ENCODE measurements at regions not wholly inside any gene's neighbourhood (a gene's known extent, or its start where the extent isn't known, plus 50 kb on each side); places are given as distances from the start of the nearest gene placed in this dataset.

- intact Hi-C loops (cut with micrococcal nuclease): no loop called here
Measured at GRCh38 chr18:57885931-57886330, 82.8 kb upstream of the ATP8B1 start.

- intact Hi-C loops (cut with micrococcal nuclease): loop anchor here (1.0 to 5.0 kb wide), 5 partner anchors 161 to 610 kb away; no protein-coding TSS in a partner anchor
Measured at GRCh38 chr18:57882465-57882864, 79.3 kb upstream of the ATP8B1 start.

- intact Hi-C loops (cut with micrococcal nuclease): loop anchor here (1.0 to 5.0 kb wide), 5 partner anchors 161 to 610 kb away; no protein-coding TSS in a partner anchor
Measured at GRCh38 chr18:57881818-57882413, 78.8 kb upstream of the ATP8B1 start.

- intact Hi-C loops (cut with micrococcal nuclease): loop anchor here (5.0 kb wide), 1 partner anchor 612 kb away; no protein-coding TSS in a partner anchor
Measured at GRCh38 chr18:57879924-57880323, 76.8 kb upstream of the ATP8B1 start.

- intact Hi-C loops (cut with micrococcal nuclease): no loop called here
Measured at GRCh38 chr18:57869221-57869620, 66.1 kb upstream of the ATP8B1 start.

GRCh38 chr18:57866355-57866754 lies 63.2 kb upstream of the ATP8B1 start:
- intact Hi-C loops (cut with micrococcal nuclease): no loop called here

- intact Hi-C loops (cut with micrococcal nuclease): no loop called here
Measured at GRCh38 chr18:57864615-57865121, 61.6 kb upstream of the ATP8B1 start.

GRCh38 chr18:57863706-57864105 lies 60.6 kb upstream of the ATP8B1 start:
- intact Hi-C loops (cut with micrococcal nuclease): no loop called here

GRCh38 chr18:57859314-57859713 lies 56.2 kb upstream of the ATP8B1 start:
- intact Hi-C loops (cut with micrococcal nuclease): loop anchor here (1.0 kb wide), 2 partner anchors 26 to 238 kb away; partner anchors contain the start of gene NARS1

- intact Hi-C loops (cut with micrococcal nuclease): no loop called here
Measured at GRCh38 chr18:57856557-57857280, 53.6 kb upstream of the ATP8B1 start.

GRCh38 chr18:57856128-57856527 lies 53.0 kb upstream of the ATP8B1 start:
- intact Hi-C loops (cut with micrococcal nuclease): no loop called here

GRCh38 chr18:57855551-57855950 lies 52.4 kb upstream of the ATP8B1 start:
- intact Hi-C loops (cut with micrococcal nuclease): no loop called here

GRCh38 chr18:57854726-57855125 lies 51.6 kb upstream of the ATP8B1 start:
- intact Hi-C loops (cut with micrococcal nuclease): no loop called here

GRCh38 chr18:57853864-57854263 lies 50.7 kb upstream of the ATP8B1 start:
- intact Hi-C loops (cut with micrococcal nuclease): no loop called here

GRCh38 chr18:57853133-57853532 lies 50.0 kb upstream of the ATP8B1 start:
- intact Hi-C loops (cut with micrococcal nuclease): no loop called here
